Trophoblast cell (in vitro differentiated cells and primary cell): ENCODE measurements at regions not wholly inside any gene's neighbourhood (a gene's known extent, or its start where the extent isn't known, plus 50 kb on each side); places are given as distances from the start of the nearest gene placed in this dataset.

ENCODE experiments used
- DNase-seq, 2 donors: peaks; one replicate each; pipeline ENCODE4 v3.0.0-alpha.2; 2016
- H2AFZ ChIP-seq: 2 replicates; pipeline ENCODE4 v1.6.1; 2013; ENCODE audit warnings: low read length, moderate library complexity, mild to moderate bottlenecking; ENCODE audit not compliant: insufficient read depth, poor library complexity
- H2AK5ac ChIP-seq: 2 replicates; pipeline ENCODE4 v1.6.1; 2013; ENCODE audit warnings: mild to moderate bottlenecking, low read length
- H2BK120ac ChIP-seq: 2 replicates; pipeline ENCODE4 v1.6.1; 2013; ENCODE audit warnings: low read length, mild to moderate bottlenecking, moderate library complexity; ENCODE audit not compliant: insufficient read depth, poor library complexity
- H2BK12ac ChIP-seq: 2 replicates; pipeline ENCODE4 v1.6.1; 2013; ENCODE audit warnings: mild to moderate bottlenecking, low read length, moderate library complexity
- H2BK5ac ChIP-seq: 2 replicates; pipeline ENCODE4 v1.6.1; 2013; ENCODE audit warnings: low read length, low read depth, moderate library complexity, mild to moderate bottlenecking; ENCODE audit not compliant: poor library complexity
- H3K14ac ChIP-seq: 2 replicates; pipeline ENCODE4 v1.6.1; 2013; ENCODE audit warnings: mild to moderate bottlenecking, low read length
- H3K18ac ChIP-seq: 2 replicates; pipeline ENCODE4 v1.6.1; 2013; ENCODE audit warnings: mild to moderate bottlenecking, low read length
- H3K23ac ChIP-seq: 2 replicates; pipeline ENCODE4 v1.6.1; 2013; ENCODE audit warnings: low read length
- H3K27ac ChIP-seq: 2 replicates; pipeline ENCODE4 v1.5.1; 2013; ENCODE audit warnings: low read depth, mild to moderate bottlenecking, inconsistent platforms, low read length, moderate library complexity
- H3K27me3 ChIP-seq: 2 replicates; pipeline ENCODE4 v1.6.1; 2013; ENCODE audit warnings: inconsistent platforms, mild to moderate bottlenecking, low read length, moderate library complexity; ENCODE audit not compliant: insufficient read depth
- H3K36me3 ChIP-seq, 2 experiments: 1 replicate in 1 of 2; 2 replicates in 1 of 2; pipeline ENCODE4 v1.6.1; 2013; ENCODE audit warnings: low read length in 2 of 2, mild to moderate bottlenecking in 2 of 2, moderate library complexity in 1 of 2; ENCODE audit not compliant: insufficient read depth in 2 of 2, control insufficient read depth in 1 of 2
- H3K4ac ChIP-seq: 2 replicates; pipeline ENCODE4 v1.6.1; 2013; ENCODE audit warnings: low read depth, mild to moderate bottlenecking, low read length, moderate library complexity
- H3K4me1 ChIP-seq, 2 experiments: 1 replicate in 1 of 2; 2 replicates in 1 of 2; pipeline ENCODE4 v1.6.1; 2013; ENCODE audit warnings: low read length in 2 of 2, mild to moderate bottlenecking in 2 of 2, moderate library complexity in 1 of 2; ENCODE audit not compliant: insufficient read depth in 2 of 2, control insufficient read depth in 1 of 2
- H3K4me2 ChIP-seq: 2 replicates; pipeline ENCODE4 v1.6.1; 2013; ENCODE audit warnings: inconsistent platforms, mild to moderate bottlenecking, low read length, moderate library complexity
- H3K4me3 ChIP-seq: 2 replicates; pipeline ENCODE4 v1.5.1; 2013; ENCODE audit warnings: mild to moderate bottlenecking, low read depth, low read length, inconsistent platforms
- H3K79me1 ChIP-seq: one replicate; pipeline ENCODE4 v1.6.1; 2013; ENCODE audit warnings: low read length
- H3K79me2 ChIP-seq: 2 replicates; pipeline ENCODE4 v1.6.1; 2013; ENCODE audit warnings: low read length, mild to moderate bottlenecking; ENCODE audit not compliant: control insufficient read depth, insufficient read depth, poor library complexity
- H3K9ac ChIP-seq: 2 replicates; pipeline ENCODE4 v1.6.1; 2013; ENCODE audit warnings: mild to moderate bottlenecking, low read length
- H3K9me3 ChIP-seq: 2 replicates; pipeline ENCODE4 v1.6.1; 2013; ENCODE audit warnings: low read depth, mild to moderate bottlenecking, control low read depth, inconsistent platforms, low read length; ENCODE audit not compliant: insufficient read depth
- H4K12ac ChIP-seq: 2 replicates; pipeline ENCODE4 v1.6.1; 2013; ENCODE audit warnings: low read depth, mild to moderate bottlenecking, low read length, moderate library complexity
- H4K8ac ChIP-seq: 2 replicates; pipeline ENCODE4 v1.6.1; 2013; ENCODE audit warnings: low read depth, mild to moderate bottlenecking, low read length, moderate library complexity
- H4K91ac ChIP-seq: one replicate; pipeline ENCODE4 v1.6.1; 2013; ENCODE audit warnings: low read depth, mild to moderate bottlenecking, low read length, moderate library complexity
- WGBS: extraction: QIAGEN DNeasy Blood & Tissue Kit; methylation state at CpG from one replicate; pipeline ENCODE4 v1.1.7; 2013; ENCODE audit warnings: missing lambda C conversion rate; ENCODE audit not compliant: insufficient read length, insufficient coverage; ENCODE audit errors: extremely low coverage; 5-methylcytosine and 5-hydroxymethylcytosine counted together

DNA sequence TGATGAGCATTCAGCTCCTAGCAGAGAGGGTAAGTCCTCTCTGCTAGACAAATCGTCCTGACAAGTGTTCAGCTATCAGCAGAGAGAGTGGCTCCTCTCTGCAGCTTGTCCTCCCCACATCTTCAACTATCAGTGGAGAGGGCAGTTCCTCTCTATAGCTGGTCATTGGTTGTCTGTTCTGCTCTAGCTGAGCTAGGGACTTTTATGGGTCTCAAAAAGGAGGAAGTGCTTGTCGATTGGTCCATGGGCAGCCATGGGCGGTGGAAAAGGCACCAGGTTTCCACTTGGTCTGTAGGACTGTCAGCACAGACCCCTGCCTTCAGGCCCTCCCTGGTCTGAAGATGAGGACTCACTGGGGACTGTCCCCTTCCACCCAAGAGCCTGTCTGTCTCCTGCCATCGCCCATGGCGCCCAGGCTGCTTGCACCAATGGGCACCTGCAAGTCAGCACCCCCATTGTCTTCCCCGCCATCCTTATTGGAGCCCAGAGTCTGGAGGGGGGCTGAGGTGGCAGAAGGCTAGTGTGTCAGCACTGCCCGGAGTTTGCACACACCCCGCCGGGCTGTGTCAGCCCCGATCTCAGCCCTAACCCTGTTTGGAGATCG is 264.7 kb downstream of the ZBBX start:
- H3K4me1 ChIP-seq, result no peaks in the 10 kb centered on the region
- no peaks in the 10 kb centered on the region for H3K27me3 ChIP-seq
- no peak overlapping the region for H3K14ac ChIP-seq
- no peak overlapping the region for H3K18ac ChIP-seq
- no peak overlapping the region for H2BK5ac ChIP-seq
- H3K9me3 ChIP-seq, result peaks cover 2% of the 10 kb centered on the region
- H2AFZ ChIP-seq, result no peak overlapping the region
- DNase-seq, result no peak
- WGBS, result no CpG with 5 or more reads among the region's 11 CpGs
- H2BK120ac ChIP-seq, result no peak overlapping the region
- H3K23ac ChIP-seq, result no peak overlapping the region
- no peak overlapping the region for H3K9ac ChIP-seq
- H3K27ac ChIP-seq, result no peak overlapping the region
- no peak overlapping the region for H2BK12ac ChIP-seq
- H3K4ac ChIP-seq, result no peak overlapping the region
- H4K12ac ChIP-seq, result no peak overlapping the region
- no peak overlapping the region for H4K91ac ChIP-seq
- no peak overlapping the region for H3K4me3 ChIP-seq
- no peaks in the 10 kb centered on the region for H3K79me2 ChIP-seq
- no peaks in the 10 kb centered on the region for H3K79me1 ChIP-seq
- H3K36me3 ChIP-seq, result no peaks in the 10 kb centered on the region
- no peak overlapping the region for H2AK5ac ChIP-seq
- H4K8ac ChIP-seq, result no peak overlapping the region
- H3K4me2 ChIP-seq, result no peak overlapping the region

DNA sequence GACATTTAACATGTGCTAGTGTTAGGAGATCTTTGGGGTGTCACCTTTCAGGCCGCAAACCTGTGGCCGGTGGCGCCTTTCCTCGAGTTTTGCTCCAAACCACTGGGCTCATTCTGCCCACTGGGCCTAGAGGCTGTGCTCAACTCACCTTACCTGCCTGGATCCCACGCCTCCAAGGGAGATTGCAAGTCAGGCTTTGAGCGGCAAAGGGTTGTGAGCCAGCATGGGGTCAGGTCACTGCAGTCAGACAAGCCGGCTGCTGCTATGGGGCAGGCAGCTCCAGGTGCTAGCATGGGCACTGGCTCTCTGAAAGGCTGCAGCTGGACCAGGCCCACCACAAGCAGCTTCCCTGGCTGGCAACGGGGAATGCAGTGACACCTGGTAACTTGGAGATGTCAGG is 265.5 kb downstream of the ZBBX start:
- no peak for DNase-seq
- no CpG with 5 or more reads among the region's 8 CpGs for WGBS
- H3K79me2 ChIP-seq, result no peaks in the 10 kb centered on the region
- no peak overlapping the region for H3K14ac ChIP-seq
- no peak overlapping the region for H3K4me3 ChIP-seq
- H3K27me3 ChIP-seq, result no peaks in the 10 kb centered on the region
- peaks cover 2% of the 10 kb centered on the region for H3K9me3 ChIP-seq
- no peak overlapping the region for H3K23ac ChIP-seq
- H4K91ac ChIP-seq, result no peak overlapping the region
- no peak overlapping the region for H2AK5ac ChIP-seq
- no peak overlapping the region for H3K9ac ChIP-seq
- no peak overlapping the region for H2BK120ac ChIP-seq
- H3K79me1 ChIP-seq, result no peaks in the 10 kb centered on the region
- H2AFZ ChIP-seq, result no peak overlapping the region
- no peak overlapping the region for H3K4me2 ChIP-seq
- no peak overlapping the region for H3K4ac ChIP-seq
- H4K12ac ChIP-seq, result no peak overlapping the region
- no peaks in the 10 kb centered on the region for H3K36me3 ChIP-seq
- H3K4me1 ChIP-seq, result no peaks in the 10 kb centered on the region
- no peak overlapping the region for H4K8ac ChIP-seq
- no peak overlapping the region for H2BK12ac ChIP-seq
- H3K18ac ChIP-seq, result no peak overlapping the region
- no peak overlapping the region for H2BK5ac ChIP-seq
- H3K27ac ChIP-seq, result no peak overlapping the region

GRCh38 chr3:167113035-167113830 is 266.9 kb downstream of the ZBBX start:
- Histone ChIP-seq H2BK5ac (no peak overlapping the region), H2AFZ (no peak overlapping the region), H3K4me1 (no peaks in the 10 kb centered on the region), H3K4ac (no peak overlapping the region), H3K79me2 (no peaks in the 10 kb centered on the region), H3K18ac (no peak overlapping the region), H3K36me3 (no peaks in the 10 kb centered on the region), H2BK12ac (no peak overlapping the region), H3K27me3 (no peaks in the 10 kb centered on the region), H3K9me3 (peaks cover 2% of the 10 kb centered on the region), H4K8ac (no peak overlapping the region), H4K12ac (no peak overlapping the region), H2BK120ac (no peak overlapping the region), H4K91ac (no peak overlapping the region), H3K23ac (no peak overlapping the region), H3K14ac (no peak overlapping the region), H3K27ac (no peak overlapping the region), H3K79me1 (no peaks in the 10 kb centered on the region), H3K4me3 (no peak overlapping the region), H2AK5ac (no peak overlapping the region), H3K4me2 (no peak overlapping the region), H3K9ac (no peak overlapping the region)
- DNase-seq, result no peak
- no CpG with 5 or more reads among the region's 12 CpGs for WGBS

DNA sequence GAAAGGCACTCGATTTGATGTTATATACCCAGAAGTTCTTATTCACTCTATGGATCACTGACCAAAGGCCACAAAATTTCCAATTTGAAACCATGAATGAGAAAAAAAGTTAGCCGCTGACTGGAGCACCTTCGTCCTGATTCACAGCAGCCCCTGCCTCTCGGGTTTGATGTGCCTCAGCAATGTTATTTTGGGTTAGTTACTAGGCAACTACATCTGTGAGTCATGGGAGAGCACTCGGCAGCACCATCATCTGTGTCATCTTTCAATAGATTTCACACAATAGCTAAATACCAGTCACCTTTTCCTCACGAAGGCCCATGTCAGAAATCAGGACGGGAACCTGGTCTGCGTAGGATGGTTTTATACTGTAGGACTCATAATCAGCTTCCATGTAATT is 269.2 kb downstream of the ZBBX start:
- Histone ChIP-seq H3K9me3 (peaks cover 2% of the 10 kb centered on the region), H3K18ac (no peak overlapping the region), H3K27me3 (no peaks in the 10 kb centered on the region), H3K14ac (no peak overlapping the region), H3K4me2 (no peak overlapping the region), H2BK12ac (no peak overlapping the region), H3K36me3 (no peaks in the 10 kb centered on the region), H3K4me3 (no peak overlapping the region), H3K4me1 (no peaks in the 10 kb centered on the region), H4K12ac (no peak overlapping the region), H2AFZ (no peak overlapping the region), H3K23ac (no peak overlapping the region), H3K79me2 (no peaks in the 10 kb centered on the region), H2BK120ac (no peak overlapping the region), H2BK5ac (no peak overlapping the region), H3K9ac (no peak overlapping the region), H3K79me1 (no peaks in the 10 kb centered on the region), H4K91ac (no peak overlapping the region), H3K4ac (no peak overlapping the region), H4K8ac (no peak overlapping the region), H2AK5ac (no peak overlapping the region), H3K27ac (no peak overlapping the region)
- peak; percentile 29 to 68 for DNase-seq
- no CpG with 5 or more reads among the region's 8 CpGs for WGBS
